Activated naive CD4-positive, alpha-beta T cell treated with anti-CD3 and anti-CD28 coated beads for 36 hours (primary cell): ENCODE measurements at regions not wholly inside any gene's neighbourhood (a gene's known extent, or its start where the extent isn't known, plus 50 kb on each side); places are given as distances from the start of the nearest gene placed in this dataset.

Source experiments
- CTCF ChIA-PET: fragments of 350-600 bp; sonication (Branson Sonifier 250); formaldehyde crosslinking; loops from one replicate; lab custom pipeline; 2021; ENCODE audit warnings: antibody characterized with exemption; lab: Charles Lee
- DNase-seq: peaks from one replicate; pipeline ENCODE4 v3.0.0-alpha.2; 2020
- H3K27ac Mint-ChIP-seq: one replicate; pipeline ENCODE4 v1.8.0; 2021; ENCODE audit warnings: mild to moderate bottlenecking, mixed read lengths
- H3K27me3 Mint-ChIP-seq: one replicate; pipeline ENCODE4 v1.8.0; 2021; ENCODE audit warnings: low read depth, mixed read lengths
- H3K36me3 Mint-ChIP-seq: one replicate; pipeline ENCODE4 v1.8.0; 2021; ENCODE audit warnings: low read depth, mixed read lengths
- H3K4me1 Mint-ChIP-seq: one replicate; pipeline ENCODE4 v1.8.0; 2021; ENCODE audit warnings: low read depth, mixed read lengths
- H3K4me3 Mint-ChIP-seq: one replicate; pipeline ENCODE4 v1.8.0; 2021; ENCODE audit warnings: mild to moderate bottlenecking, moderate library complexity, mixed read lengths
- H3K9me3 Mint-ChIP-seq: one replicate; pipeline ENCODE4 v1.8.0; 2021; ENCODE audit warnings: mixed read lengths
- intact Hi-C: fragments of 100-400 bp; cut with micrococcal nuclease; formaldehyde crosslinking; loops from one replicate; pipeline ENCODE4 v1.15.1; 2023

- Mint-ChIP-seq H3K4me1 (no peaks in the 10 kb centered on the region), H3K4me3 (no peak overlapping the region)
These were observed 875.6 kb downstream of the METTL15 start for GRCh38 chr11:28983780-28984179.

GRCh38 chr11:28981381-28981780 lies 873.2 kb downstream of the METTL15 start:
- CTCF ChIA-PET, result interaction anchor here (1.3 kb wide), 1 partner anchor 19 kb away, joined by 3 read pairs; no protein-coding TSS in a partner anchor
- Mint-ChIP-seq H3K36me3 (no peaks in the 10 kb centered on the region), H3K4me3 (no peak overlapping the region), H3K4me1 (no peaks in the 10 kb centered on the region), H3K27ac (no peak overlapping the region), H3K9me3 (peaks cover 5% of the 10 kb centered on the region), H3K27me3 (no peaks in the 10 kb centered on the region)
- no peak for DNase-seq
- intact Hi-C loops, result no loop called here

More at GRCh38 chr11:28983780-28984179, 875.6 kb downstream of the METTL15 start:
- intact Hi-C loops, result no loop called here
- Mint-ChIP-seq H3K36me3 (no peaks in the 10 kb centered on the region), H3K9me3 (peaks cover 5% of the 10 kb centered on the region), H3K27me3 (no peaks in the 10 kb centered on the region), H3K27ac (no peak overlapping the region)
- DNase-seq, result no peak
- CTCF ChIA-PET, result no interaction called here

- no peaks in the 10 kb centered on the region for H3K4me1 Mint-ChIP-seq
- H3K27me3 Mint-ChIP-seq, result no peaks in the 10 kb centered on the region
- no peaks in the 10 kb centered on the region for H3K36me3 Mint-ChIP-seq
- no peak overlapping the region for H3K27ac Mint-ChIP-seq
- peaks cover 1% of the 10 kb centered on the region for H3K9me3 Mint-ChIP-seq
- intact Hi-C loops, result no loop called here
- CTCF ChIA-PET, result no interaction called here
- H3K4me3 Mint-ChIP-seq, result no peak overlapping the region
- no peak for DNase-seq
These were observed 868.6 kb downstream of the METTL15 start for GRCh38 chr11:28976801-28977145.

- no peaks in the 10 kb centered on the region for H3K27me3 Mint-ChIP-seq
- no peak for DNase-seq
- no peak overlapping the region for H3K4me3 Mint-ChIP-seq
- H3K9me3 Mint-ChIP-seq, result peaks cover 1% of the 10 kb centered on the region
- intact Hi-C loops, result no loop called here
- CTCF ChIA-PET, result no interaction called here
- H3K27ac Mint-ChIP-seq, result no peak overlapping the region
- H3K36me3 Mint-ChIP-seq, result no peaks in the 10 kb centered on the region
- no peaks in the 10 kb centered on the region for H3K4me1 Mint-ChIP-seq
These were observed 868.0 kb downstream of the METTL15 start for GRCh38 chr11:28976012-28976800.

GRCh38 chr11:28969832-28970231 lies 861.6 kb downstream of the METTL15 start:
- intact Hi-C loops, result no loop called here
- Mint-ChIP-seq H3K4me1 (no peaks in the 10 kb centered on the region), H3K27me3 (no peaks in the 10 kb centered on the region), H3K4me3 (no peak overlapping the region), H3K36me3 (no peaks in the 10 kb centered on the region), H3K9me3 (peaks cover 6% of the 10 kb centered on the region), H3K27ac (no peak overlapping the region)
- no peak for DNase-seq
- CTCF ChIA-PET, result no interaction called here

- no peaks in the 10 kb centered on the region for H3K27me3 Mint-ChIP-seq
- peaks cover 7% of the 10 kb centered on the region for H3K9me3 Mint-ChIP-seq
- H3K4me3 Mint-ChIP-seq, result no peak overlapping the region
- H3K27ac Mint-ChIP-seq, result no peak overlapping the region
- no peaks in the 10 kb centered on the region for H3K36me3 Mint-ChIP-seq
- intact Hi-C loops, result no loop called here
- no peak for DNase-seq
- H3K4me1 Mint-ChIP-seq, result no peaks in the 10 kb centered on the region
- CTCF ChIA-PET, result no interaction called here
These were observed 858.8 kb downstream of the METTL15 start for GRCh38 chr11:28966951-28967350.

GRCh38 chr11:28965819-28966218 lies 857.6 kb downstream of the METTL15 start:
- no peaks in the 10 kb centered on the region for H3K4me1 Mint-ChIP-seq

GRCh38 chr11:28964811-28965210 lies 856.6 kb downstream of the METTL15 start:
- H3K9me3 Mint-ChIP-seq, result peaks cover 4% of the 10 kb centered on the region
- no peaks in the 10 kb centered on the region for H3K36me3 Mint-ChIP-seq
- no peak for DNase-seq
- no peak overlapping the region for H3K27ac Mint-ChIP-seq
- no peaks in the 10 kb centered on the region for H3K27me3 Mint-ChIP-seq
- H3K4me1 Mint-ChIP-seq, result no peaks in the 10 kb centered on the region
- intact Hi-C loops, result no loop called here
- H3K4me3 Mint-ChIP-seq, result no peak overlapping the region
- CTCF ChIA-PET, result no interaction called here

More at GRCh38 chr11:28965819-28966218, 857.6 kb downstream of the METTL15 start:
- Mint-ChIP-seq H3K36me3 (no peaks in the 10 kb centered on the region), H3K4me3 (no peak overlapping the region), H3K9me3 (peaks cover 7% of the 10 kb centered on the region), H3K27me3 (no peaks in the 10 kb centered on the region), H3K27ac (no peak overlapping the region)
- intact Hi-C loops, result no loop called here
- no peak for DNase-seq
- CTCF ChIA-PET, result no interaction called here

GRCh38 chr11:28963187-28963586 lies 855.0 kb downstream of the METTL15 start:
- H3K4me1 Mint-ChIP-seq, result no peaks in the 10 kb centered on the region
- DNase-seq, result no peak
- peaks cover 5% of the 10 kb centered on the region for H3K9me3 Mint-ChIP-seq
- H3K27me3 Mint-ChIP-seq, result no peaks in the 10 kb centered on the region
- intact Hi-C loops, result no loop called here
- CTCF ChIA-PET, result no interaction called here
- H3K27ac Mint-ChIP-seq, result no peak overlapping the region
- no peak overlapping the region for H3K4me3 Mint-ChIP-seq
- no peaks in the 10 kb centered on the region for H3K36me3 Mint-ChIP-seq

GRCh38 chr11:28962502-28962901 lies 854.3 kb downstream of the METTL15 start:
- peaks cover 5% of the 10 kb centered on the region for H3K9me3 Mint-ChIP-seq
- no peak overlapping the region for H3K4me3 Mint-ChIP-seq
- DNase-seq, result no peak
- CTCF ChIA-PET, result no interaction called here
- H3K27ac Mint-ChIP-seq, result no peak overlapping the region
- no peaks in the 10 kb centered on the region for H3K36me3 Mint-ChIP-seq
- intact Hi-C loops, result no loop called here
- no peaks in the 10 kb centered on the region for H3K4me1 Mint-ChIP-seq
- H3K27me3 Mint-ChIP-seq, result no peaks in the 10 kb centered on the region

- H3K9me3 Mint-ChIP-seq, result peaks cover 3% of the 10 kb centered on the region
- intact Hi-C loops, result no loop called here
- H3K27me3 Mint-ChIP-seq, result no peaks in the 10 kb centered on the region
- CTCF ChIA-PET, result no interaction called here
- no peaks in the 10 kb centered on the region for H3K36me3 Mint-ChIP-seq
- no peaks in the 10 kb centered on the region for H3K4me1 Mint-ChIP-seq
- H3K4me3 Mint-ChIP-seq, result no peak overlapping the region
- H3K27ac Mint-ChIP-seq, result no peak overlapping the region
- no peak for DNase-seq
These were observed 853.5 kb downstream of the METTL15 start for GRCh38 chr11:28961726-28962125.

GRCh38 chr11:28956446-28956845 lies 848.3 kb downstream of the METTL15 start:
- H3K27ac Mint-ChIP-seq, result no peak overlapping the region
- no peak overlapping the region for H3K4me3 Mint-ChIP-seq
- H3K27me3 Mint-ChIP-seq, result no peaks in the 10 kb centered on the region
- H3K9me3 Mint-ChIP-seq, result peaks cover 3% of the 10 kb centered on the region
- no peaks in the 10 kb centered on the region for H3K4me1 Mint-ChIP-seq
- no peaks in the 10 kb centered on the region for H3K36me3 Mint-ChIP-seq
- CTCF ChIA-PET, result no interaction called here
- no peak for DNase-seq
- intact Hi-C loops, result no loop called here

GRCh38 chr11:28951191-28951590 lies 843.0 kb downstream of the METTL15 start:
- Mint-ChIP-seq H3K4me3 (no peak overlapping the region), H3K36me3 (no peaks in the 10 kb centered on the region), H3K9me3 (peaks cover 1% of the 10 kb centered on the region), H3K27ac (no peak overlapping the region), H3K27me3 (no peaks in the 10 kb centered on the region), H3K4me1 (no peaks in the 10 kb centered on the region)
- intact Hi-C loops, result no loop called here
- no peak for DNase-seq
- CTCF ChIA-PET, result no interaction called here
